Panc1 (cell line): ENCODE measurements at regions not wholly inside any gene's neighbourhood (a gene's known extent, or its start where the extent isn't known, plus 50 kb on each side); places are given as distances from the start of the nearest gene placed in this dataset.

ENCODE experiments used
- CTCF ChIP-seq: fragments of 450-650 bp; IDR thresholded peaks from 2 replicates; pipeline ENCODE4 v1.5.1; 2017; ENCODE audit warnings: mild to moderate bottlenecking
- TCF7L2 ChIP-seq: IDR thresholded peaks from 2 replicates; pipeline ENCODE4 v1.6.1; 2011; ENCODE audit warnings: mild to moderate bottlenecking, low read depth, low read length, inconsistent platforms

- TF ChIP-seq CTCF = no peak
- no peak for TF ChIP-seq TCF7L2
Measured at GRCh38 chr18:1528964-1529509, 624.4 kb downstream of the ADCYAP1 start.
